ENCODE measurements at regions not wholly inside any gene's neighbourhood (a gene's known extent, or its start where the extent isn't known, plus 50 kb on each side); places are given as distances from the start of the nearest gene placed in this dataset.

GRCh38 chr4:20480165-20480947, 219.9 kb upstream of the PACRGL start:
- TF ChIP-seq CTCF (IDR thresholded peaks at IDR 0.05) (no peak), POLR2A (IDR thresholded peaks at IDR 0.05) (no peak)
